EH (cell line): ENCODE measurements at regions not wholly inside any gene's neighbourhood (a gene's known extent, or its start where the extent isn't known, plus 50 kb on each side); places are given as distances from the start of the nearest gene placed in this dataset.

Experiments used
- DNase-seq: peaks from one replicate; pipeline ENCODE4 v3.0.0-alpha.2; 2015; ENCODE audit warnings: low read depth

- peak; percentile 27 for DNase-seq
These were observed 1616.3 kb upstream of the ACVR2A start for GRCh38 chr2:146228466-146229058.

DNA sequence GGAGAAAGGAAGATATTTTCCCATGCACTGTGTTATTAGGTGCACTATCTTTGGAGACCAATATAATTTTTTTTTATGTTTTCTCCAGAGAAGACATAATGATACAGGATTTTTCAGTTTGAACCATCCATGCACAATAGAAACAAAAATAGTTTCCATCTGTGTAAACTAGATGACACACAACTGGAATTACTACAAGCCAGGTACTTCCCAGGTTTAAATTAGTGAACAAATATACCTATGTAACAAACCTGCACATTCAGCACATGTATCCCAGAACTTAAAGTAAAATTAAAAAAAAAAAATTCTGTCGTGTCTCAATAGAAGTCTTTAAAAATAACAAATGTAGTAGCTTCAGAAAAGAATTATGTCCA, 1616.8 kb upstream of the ACVR2A start:
- no peak for DNase-seq

GRCh38 chr2:146227152-146228019, 1617.4 kb upstream of the ACVR2A start:
- peak; percentile 87 for DNase-seq

- DNase-seq = no peak
These were observed 1618.8 kb upstream of the ACVR2A start for GRCh38 chr2:146226077-146226476.

DNA sequence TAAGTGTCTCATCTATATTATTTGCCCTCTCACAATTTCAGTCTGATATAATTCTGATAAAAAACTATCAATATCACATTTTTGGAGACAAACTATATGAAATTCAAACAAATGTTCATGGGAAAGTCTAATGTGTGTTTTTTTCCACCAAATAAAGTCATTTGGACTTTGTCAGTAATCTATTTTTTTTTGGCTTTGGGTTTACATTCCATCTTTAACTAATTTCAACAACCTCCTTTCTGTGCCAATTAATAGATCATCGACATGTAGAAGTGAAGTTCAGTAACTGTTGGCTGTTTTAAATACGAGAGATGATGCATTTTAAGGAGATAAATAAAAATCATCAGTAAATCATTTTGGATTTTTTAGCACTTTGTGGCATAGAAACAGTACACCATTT, 1623.0 kb upstream of the ACVR2A start:
- no peak for DNase-seq

- DNase-seq = no peak
These were observed 1623.9 kb upstream of the ACVR2A start for GRCh38 chr2:146220957-146221356.

DNA sequence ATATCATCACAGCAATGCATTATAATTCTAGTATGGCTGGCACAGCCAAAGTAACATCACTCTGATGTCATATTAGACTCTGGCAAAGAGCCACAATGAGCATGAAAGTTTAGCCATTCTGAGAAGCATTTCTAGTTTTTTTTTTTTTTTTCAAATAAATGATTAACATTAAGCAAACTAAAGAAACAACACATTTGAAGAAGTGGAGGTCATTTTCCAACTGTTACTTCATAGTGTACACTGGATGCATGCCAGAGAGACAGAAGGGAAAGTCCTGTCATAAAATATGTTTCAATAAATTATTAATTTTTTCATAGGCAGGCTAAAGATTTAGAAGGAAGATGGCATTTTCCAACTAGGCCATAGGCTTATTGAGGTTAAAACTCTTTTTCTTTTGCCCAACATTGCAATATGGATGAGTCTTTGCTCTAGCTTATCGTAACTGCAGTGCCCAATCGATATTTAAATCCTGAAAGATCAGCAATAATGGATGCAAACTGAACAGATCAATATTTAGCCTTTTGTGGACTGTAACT, 1630.4 kb upstream of the ACVR2A start:
- no peak for DNase-seq

DNA sequence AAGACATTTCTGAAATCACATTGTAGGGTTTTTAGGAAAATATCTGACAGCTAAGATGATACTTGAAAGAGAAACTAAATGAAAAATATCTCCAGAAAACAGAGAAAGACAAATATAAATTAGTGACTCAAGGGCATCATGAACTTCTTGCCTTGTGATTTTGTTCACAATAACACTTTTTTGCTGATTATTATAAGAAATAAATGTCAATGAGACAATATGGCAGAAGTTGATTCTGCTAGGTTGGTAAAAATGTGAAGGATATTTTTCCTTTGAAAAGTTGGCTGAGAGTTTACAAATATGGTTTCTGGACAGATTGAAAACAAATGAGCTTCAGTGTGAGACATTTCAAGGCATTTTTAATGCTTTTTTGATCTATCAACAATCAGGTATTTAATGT, 1631.2 kb upstream of the ACVR2A start:
- DNase-seq = no peak

GRCh38 chr2:146212602-146213001, 1632.2 kb upstream of the ACVR2A start:
- DNase-seq = no peak

DNA sequence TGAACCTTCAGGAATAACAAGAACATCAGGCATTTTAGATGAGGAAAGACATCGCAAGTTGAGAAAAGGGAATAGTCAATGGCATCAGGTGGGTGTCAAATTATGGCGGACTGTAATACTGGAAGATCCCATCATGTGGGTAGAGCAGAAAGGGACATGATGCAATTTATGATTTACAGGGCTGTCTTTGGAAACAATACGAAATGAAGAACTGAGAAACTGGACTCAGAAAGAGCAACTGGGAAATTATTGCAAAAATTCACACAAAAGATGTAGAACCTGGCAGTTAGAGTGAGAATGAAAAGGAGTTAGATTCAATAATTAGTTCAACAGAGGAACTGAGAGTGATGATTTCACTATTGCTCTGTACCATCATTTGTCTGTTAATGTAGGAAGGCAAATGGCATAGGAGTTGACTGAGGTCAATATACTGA, 1635.0 kb upstream of the ACVR2A start:
- DNase-seq = no peak

DNA sequence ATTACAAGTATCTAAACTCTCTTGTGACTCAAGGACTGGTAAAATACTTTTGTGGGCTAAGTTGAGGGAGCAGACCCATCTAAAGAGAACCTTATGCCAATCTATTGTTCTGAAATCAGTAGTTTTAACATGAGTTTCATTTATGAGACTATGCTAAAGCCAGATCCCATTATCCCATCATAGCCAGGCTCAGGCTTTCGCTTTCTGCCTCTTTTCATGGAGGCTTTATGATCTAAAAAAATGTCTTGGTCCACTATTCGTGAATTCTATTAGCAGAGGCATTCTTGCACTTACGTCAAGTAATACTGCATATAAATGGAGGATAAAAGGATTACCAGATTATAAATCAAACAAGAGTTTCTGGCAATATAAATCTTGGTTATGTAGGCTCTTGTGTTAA, 1636.9 kb upstream of the ACVR2A start:
- no peak for DNase-seq

DNA sequence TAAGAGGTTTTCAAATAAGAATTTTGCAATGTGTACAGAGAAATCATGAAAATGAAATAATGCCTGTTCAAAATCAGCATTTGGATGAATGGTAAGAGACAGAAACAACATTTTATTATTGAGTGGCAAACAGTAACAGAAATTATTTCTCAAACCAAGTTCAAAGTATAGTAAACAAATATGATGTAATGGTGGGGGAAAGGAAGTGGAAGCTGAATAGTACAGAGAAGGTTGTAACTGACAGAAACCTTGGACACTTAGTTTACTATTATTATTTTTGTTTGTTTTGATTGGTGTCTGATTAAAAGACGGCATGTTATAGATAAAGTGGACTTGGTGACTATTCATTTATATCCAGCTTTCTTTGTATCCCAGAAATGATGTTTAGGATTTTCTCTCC, 1637.4 kb upstream of the ACVR2A start:
- no peak for DNase-seq

DNA sequence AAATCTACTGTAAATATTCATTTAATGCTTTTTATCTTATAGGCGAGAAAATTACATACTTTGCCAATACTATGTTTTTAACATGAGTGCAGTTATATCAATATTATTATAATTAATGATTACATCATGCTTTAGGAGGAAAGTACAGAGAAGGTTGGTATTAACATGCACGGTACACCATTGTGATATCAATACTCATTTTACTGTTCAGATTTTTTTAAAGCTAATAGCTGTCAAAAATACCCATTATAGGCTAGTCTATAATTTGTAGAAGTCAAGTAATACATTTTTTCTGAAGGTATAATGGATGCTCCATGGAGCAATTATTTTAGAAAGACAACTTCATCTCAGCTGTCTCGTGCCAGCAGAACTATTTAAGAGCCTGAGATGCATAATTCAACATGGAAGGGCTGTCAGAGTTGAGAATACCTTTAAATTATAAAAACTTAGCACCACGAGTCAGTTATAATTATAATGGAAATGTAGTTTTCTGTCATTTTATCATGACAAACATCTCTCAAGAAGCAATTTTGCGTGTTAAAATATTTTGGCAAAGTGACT, 1641.7 kb upstream of the ACVR2A start:
- no peak for DNase-seq

DNA sequence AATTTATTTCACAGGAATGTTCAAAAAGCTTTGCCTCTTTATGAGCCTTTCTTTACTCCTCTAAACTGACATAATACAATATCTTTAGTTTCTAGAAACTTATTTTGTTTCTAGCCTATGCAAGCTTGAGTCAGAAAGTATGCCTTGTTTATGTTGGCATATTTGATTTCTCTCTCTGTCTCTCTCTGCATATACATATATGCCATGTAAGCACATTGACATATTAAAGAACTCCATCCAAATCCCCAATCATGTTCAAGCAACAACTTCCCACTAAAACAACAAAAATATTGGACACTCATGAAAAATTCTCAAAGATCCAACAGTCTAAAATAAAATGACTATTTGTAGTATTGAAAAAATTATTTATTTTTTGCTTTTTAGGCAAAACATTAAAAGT, 1651.2 kb upstream of the ACVR2A start:
- DNase-seq = no peak

DNA sequence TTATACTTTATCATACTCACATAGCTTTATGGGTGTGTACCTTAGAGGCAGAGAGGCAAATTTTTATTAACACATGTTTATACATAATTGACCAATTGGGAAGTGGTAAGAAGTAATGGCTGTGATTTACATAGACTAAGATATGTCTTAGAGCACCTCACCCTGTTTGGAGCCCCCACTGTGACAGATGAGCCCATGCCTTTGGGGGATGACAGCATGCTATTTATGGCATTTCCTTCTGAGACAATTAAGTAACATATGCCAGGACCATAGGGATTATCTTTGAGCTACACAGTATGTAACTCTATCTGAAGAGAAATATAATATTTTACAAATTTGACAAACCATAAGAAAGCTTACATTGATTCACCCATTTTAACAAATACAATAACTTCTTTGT, 1655.3 kb upstream of the ACVR2A start:
- no peak for DNase-seq

DNA sequence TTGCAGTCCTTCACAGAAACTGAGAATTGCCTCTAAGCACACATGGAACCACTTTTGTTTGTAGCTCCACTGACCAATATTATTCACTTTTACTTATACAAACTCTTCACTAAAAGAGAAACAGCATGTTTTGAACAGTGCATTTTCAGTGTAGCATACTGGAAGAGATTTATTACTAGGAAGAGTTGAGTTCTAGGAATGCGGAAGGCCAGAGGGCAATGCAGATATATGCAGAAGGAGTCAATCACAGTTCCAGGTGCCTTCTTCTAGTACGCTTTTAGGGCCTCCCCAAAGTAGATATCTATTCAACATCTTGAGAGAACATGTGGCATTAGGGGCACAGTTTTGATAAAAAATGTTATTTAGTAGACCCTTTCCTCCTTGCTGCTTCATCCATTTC, 1654.0 kb upstream of the ZEB2 start:
- no peak for DNase-seq

- no peak for DNase-seq
These were observed 1641.5 kb upstream of the ZEB2 start for GRCh38 chr2:146161256-146161882.

DNA sequence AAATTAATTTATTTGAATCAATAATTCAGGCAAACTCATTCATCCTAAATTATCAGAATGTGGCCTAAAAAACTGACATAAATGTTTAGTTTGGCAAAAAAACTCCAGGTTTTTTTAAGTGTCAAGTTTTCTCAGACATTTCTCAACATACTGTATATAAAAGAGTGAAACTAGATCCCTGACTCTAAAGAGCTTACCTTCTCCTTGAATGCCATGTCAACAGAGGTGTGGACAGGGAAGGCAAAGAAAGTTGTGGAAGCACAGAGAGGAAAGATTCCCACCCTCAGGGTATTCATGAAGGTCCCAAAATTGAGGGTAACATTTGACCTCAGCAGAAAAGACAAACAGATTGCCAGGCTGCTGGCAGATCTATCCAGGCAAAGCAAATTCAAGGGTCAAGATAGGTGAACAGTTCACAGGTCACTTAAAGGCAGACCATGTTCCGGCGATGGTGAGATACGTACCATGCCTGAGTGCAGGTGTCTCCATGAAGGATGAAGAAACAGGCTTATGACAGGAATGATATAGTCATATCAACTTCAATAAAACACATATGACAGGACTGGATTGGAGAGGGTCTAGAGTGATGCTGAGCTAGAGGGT, 1638.3 kb upstream of the ZEB2 start:
- DNase-seq = no peak

GRCh38 chr2:146147448-146148012, 1627.6 kb upstream of the ZEB2 start:
- no peak for DNase-seq

DNA sequence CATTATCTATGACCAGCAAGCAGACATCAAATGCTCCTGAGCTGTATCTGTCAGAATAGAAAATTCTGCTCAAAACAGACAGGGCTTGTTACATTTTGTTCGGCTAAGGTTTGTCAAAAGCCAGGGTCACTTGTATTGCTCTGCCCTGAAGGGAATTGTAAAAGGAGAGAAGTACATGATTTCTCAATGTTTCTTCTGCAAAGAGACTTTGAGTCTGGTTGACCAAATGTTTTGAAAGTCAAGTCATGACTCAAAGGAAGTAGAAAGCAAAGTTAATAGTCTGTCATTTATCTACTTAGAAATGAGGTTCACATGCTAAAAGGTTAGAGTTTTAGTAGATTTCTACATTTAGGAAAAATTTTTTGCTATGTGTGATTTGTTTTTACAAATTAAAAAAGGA, 1624.1 kb upstream of the ZEB2 start:
- DNase-seq = peak; percentile 76

- DNase-seq = no peak
These were observed 1618.9 kb upstream of the ZEB2 start for GRCh38 chr2:146138820-146139219.

DNA sequence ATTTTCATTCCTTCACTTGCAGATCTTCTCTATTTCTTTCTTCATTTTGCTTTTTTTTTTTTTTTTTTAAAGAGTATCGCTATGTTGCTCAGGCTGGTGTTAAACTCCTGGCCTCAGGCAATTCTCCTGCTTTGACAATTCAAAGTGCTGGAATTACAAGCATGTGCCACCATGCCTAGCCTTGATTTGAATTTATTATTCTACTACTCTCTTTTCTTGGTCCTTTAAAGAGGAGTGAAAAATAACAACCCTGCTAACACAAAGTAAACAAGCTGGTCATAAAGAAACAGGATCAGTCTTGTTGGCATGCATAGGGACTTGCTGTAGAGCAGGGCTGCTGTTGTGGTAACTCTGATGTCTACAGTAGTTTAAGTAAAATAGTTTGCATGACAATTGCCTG, 1615.3 kb upstream of the ZEB2 start:
- peak; percentile 84 for DNase-seq
